GM21528 (cell line): ENCODE measurements at regions not wholly inside any gene's neighbourhood (a gene's known extent, or its start where the extent isn't known, plus 50 kb on each side); places are given as distances from the start of the nearest gene placed in this dataset.

Experiments
- ATAC-seq: cut with Tn5 transposase; IDR thresholded peaks from one replicate; pipeline ENCODE4 v1.9.1; 2021; ENCODE audit warnings: mild to moderate bottlenecking, moderate library complexity; ENCODE audit not compliant: unreplicated experiment, low FRiP score

DNA sequence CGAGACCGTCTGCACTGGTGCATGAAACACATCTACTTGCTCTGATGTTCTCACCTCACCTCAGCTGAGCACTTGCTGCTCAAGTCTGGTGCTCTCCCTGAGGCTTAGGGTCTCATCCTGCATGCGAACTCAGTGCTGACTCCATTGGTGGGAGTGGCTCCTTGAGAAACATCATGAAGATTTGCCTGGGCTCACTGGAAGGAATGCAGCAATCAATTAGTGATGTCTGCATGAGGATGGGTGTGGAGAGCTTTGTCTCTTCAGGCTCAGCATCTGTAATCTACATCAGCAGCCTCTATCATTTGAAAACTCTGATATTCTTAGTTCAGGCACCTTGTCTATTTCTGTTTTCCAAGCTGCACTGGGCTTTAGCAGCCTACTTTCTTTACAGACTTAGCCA is 204.4 kb downstream of the IRF8 start:
- ATAC-seq, result no peak

DNA sequence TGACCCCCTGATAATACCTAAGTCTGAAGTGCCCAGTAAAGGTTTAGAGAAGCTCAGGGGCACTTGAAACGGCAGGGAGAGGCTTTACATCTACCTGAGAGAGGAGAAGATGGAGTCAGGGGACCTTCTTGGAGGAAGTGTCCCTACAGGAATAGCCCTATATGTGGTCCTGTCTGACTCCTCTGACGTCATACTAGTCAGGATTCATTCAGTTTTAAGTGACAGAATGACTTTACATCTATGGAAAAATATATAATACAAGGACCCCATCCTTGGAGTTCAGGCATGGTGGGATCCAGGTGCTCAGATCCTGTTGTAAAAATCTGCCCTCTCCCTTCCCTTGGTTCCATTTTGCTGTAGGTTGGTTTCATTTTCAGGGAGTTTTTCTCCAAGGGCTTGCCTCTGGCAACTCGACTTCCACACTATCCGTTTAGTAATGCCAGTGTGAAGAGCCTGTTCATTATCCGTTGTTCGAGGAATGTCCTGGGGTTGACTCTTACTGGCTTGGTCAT is 205.6 kb downstream of the IRF8 start:
- ATAC-seq, result no peak

DNA sequence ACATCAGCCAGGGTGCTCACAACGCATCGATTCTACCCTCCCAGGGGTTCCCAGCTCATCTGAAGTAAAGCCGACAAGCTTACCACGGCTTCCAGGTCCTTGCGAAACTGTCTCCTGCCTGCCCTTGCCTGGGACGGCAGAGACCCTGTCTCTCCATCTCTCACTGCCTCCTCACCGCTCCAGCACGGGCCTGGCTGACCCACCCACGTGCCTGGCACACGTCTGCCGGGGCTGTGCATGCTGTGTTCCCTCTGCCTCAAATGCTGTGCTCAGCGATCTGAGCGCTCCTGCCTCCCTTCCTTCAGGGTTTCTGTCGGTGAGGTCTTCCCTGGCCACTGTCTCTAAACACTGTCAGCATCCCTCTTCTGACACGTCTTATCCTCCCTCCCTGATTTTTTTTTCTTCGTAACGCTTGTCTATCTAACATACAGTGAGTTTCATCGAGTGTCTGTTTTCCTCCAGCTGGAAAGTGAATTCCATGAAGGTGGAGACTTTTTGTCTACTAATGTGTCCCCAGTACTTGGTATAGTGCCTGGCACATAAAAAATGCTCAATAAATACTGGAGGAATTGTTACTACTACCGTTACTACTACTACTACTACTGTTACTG is 208.4 kb downstream of the IRF8 start:
- ATAC-seq, result no peak

DNA sequence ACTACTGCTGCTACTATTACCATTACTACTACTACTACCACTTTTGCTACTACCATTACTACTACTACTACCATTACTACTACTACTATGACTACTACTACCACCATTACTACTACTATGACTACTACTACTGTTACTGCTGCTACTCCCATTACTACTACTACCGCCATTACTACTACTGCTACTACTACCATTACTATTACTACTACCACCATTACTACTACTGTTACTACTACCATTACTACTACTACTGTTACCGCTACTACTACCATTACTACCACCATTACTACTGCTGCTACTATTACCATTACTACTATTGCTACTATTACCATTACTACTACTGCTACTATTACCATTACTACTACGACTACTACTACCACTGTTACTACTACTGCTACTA is 209.1 kb downstream of the IRF8 start:
- no peak for ATAC-seq

DNA sequence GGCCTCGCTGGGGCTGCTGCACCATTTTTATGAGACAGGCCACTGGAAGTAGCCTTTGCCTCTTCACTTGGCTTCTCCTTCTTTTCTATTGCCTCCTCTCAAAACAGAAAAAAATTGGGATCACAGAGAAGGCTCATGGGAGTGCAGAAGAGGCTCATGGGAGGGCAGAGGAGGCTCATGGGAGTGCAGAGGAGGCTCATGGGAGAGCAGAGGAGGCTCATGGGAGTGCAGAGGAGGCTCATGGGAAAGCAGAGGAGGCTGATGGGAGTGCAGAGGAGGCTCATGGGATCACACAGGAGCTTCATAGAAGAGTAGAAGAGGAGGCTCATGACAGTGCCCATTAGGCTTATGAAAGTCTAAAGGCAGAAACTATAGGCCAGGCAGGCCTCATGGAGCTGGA is 211.2 kb downstream of the IRF8 start:
- ATAC-seq, result no peak

DNA sequence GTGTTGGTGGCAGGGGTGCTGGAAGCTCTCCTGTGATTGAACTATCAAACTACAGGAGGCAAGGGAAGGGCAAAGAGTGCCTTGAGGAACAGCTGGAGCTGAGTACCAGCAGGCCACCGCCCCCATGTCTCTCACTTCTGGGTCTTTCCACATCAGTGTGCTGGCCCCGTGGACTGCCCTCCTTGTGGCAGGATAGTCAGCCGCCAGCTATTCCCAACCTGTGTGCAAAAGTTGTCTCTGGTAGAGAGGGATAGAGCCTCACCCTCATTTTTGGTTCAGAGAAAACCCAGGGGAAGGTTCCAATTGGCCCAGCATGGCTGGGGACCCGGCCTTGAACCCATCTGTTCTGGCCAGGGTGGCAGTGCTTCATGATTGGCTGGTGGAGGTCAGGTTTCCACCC is 211.8 kb downstream of the IRF8 start:
- no peak for ATAC-seq

DNA sequence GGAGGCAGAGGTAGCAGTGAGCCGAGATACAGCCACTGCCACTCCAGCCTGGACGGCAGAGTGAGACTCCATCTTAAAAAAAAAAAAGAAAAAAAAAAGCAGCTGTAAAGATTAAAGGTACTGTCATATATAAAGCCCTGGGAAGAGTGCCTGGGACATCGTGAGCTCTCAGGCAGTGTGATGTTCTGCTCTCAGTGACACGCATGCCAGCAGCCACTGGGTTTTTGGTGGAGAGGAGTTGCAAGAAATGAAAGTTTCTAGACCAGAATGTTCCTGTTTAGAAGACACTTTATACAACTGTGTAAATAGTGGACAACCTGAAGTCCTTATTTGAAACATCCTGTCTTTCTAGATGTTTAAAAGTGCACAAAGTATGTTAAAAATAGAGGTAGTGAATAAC is 213.2 kb downstream of the IRF8 start:
- ATAC-seq, result no peak

DNA sequence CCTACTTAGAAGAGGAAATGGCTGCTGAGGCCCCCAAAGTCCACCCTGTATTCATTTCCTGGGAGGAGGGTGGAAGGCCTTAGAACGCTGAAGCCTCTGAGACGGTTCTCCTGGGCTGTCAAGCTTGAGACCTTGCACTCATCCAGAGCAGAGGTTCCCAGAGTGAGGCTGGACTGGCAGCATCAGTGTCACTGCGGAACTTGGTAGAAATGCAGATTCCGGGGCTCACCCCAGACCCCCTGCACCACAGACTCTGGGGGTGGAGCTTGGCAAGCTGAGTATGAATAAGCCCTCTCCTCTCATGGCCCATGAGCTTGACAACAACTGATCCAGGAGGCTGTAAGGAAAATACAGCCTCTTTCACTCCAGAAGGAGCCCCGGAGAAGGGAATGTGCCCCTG is 218.3 kb downstream of the IRF8 start:
- no peak for ATAC-seq

DNA sequence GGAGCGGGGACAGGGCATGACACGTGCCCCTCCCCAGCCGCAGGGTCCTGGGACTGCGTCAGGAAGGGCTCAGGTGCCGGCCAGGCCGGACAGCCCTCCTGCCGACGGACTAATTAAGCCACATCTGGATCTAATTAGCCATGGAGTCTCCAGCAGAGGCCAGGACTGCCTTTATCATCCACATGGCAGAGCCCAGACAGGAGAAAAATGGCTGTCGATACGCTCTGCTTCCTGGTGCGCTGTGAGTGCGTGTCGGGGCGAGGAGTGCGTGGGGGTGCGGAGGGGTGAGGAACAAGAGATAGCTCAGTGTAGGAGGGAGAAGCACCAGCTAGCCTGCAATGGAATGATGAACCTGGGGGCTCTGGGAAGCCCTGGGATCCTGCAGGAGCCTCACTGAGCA is 218.8 kb downstream of the IRF8 start:
- ATAC-seq, result no peak

DNA sequence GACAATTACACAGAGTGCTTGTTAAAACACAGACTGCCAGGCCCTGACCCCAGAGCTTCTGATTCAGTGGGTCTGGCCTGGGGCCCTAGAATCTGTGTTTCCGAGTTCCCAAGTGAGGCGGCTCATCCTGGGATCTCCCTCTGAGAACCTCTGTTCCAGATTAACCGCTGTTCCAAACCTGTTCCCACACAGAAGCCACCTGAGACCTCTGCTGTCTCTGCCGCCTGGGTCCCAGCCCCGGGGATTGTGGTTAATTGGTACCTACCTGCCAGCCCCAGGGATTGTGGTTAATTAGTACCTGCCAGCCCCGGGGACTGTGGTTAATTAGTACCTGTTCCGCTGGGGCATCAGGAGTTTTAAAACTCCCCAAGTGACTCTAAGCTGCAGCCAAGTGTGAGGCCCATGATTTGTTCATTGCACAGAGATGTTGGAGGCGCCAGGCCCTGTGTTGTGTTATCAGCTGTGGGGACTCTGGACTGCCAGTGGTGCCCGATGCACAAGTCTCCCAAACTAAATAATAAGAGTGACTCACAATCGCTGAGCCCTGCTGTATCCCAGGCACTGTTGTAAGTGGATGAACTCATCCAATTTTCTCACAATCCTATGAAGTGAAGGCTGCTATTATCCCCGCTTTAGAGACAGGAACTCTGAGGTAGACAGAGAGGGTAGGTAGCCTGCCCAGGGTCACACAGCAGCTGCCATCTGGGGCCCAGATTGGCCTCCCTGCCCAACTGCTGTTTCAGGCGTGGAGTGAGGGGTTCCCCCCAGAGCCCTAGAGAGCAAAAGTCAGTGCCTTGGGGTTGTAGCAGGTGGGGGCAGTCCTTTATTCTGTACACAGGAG is 219.7 kb downstream of the IRF8 start:
- ATAC-seq, result no peak

DNA sequence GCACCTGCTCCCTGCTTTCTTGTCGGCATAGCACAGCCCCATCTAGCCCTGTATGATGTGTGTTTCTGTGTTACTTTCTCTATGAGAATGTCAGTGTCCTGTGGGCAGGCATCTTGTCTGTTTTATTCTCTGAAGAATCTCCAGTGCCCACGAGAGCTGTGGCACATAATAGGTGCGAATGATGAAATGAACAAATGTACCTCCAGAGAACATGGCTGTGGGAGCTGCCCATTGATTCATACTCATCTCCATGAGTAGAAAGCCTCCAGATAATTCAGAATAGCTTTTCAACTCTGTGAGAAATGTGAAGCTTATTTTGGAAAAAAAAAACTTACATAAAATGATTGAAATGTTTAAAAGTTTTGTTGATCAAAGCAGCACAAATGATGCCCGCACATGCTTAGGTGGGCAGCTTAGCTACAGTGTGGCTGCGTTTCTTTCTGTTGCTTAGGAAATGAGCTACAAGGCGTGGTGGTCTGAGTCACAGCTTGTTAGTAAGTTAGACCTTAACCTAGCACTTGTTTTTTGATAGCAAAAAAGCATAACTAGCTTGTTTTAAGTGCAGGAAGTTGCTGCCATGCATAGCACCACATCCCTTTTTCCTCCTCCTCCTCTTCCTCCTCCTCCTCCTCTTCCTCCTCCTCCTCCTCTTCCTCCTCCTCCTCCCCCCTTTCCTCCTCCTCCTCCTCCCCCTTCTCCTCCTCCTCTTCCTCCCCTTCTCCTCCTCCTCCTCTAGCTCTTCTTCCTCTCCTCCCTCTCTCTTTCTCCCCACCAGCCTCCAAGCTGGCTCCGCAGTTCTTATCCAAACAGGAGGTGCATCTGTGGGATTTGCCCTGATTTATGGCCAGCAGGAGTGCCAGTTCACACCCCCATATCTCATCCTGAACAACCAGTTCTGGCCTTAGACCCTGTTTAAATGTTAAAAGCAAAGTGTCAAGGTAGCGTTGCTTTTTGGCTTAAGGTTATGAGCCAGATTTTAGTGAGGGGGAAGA is 221.5 kb downstream of the IRF8 start:
- ATAC-seq, result no peak

DNA sequence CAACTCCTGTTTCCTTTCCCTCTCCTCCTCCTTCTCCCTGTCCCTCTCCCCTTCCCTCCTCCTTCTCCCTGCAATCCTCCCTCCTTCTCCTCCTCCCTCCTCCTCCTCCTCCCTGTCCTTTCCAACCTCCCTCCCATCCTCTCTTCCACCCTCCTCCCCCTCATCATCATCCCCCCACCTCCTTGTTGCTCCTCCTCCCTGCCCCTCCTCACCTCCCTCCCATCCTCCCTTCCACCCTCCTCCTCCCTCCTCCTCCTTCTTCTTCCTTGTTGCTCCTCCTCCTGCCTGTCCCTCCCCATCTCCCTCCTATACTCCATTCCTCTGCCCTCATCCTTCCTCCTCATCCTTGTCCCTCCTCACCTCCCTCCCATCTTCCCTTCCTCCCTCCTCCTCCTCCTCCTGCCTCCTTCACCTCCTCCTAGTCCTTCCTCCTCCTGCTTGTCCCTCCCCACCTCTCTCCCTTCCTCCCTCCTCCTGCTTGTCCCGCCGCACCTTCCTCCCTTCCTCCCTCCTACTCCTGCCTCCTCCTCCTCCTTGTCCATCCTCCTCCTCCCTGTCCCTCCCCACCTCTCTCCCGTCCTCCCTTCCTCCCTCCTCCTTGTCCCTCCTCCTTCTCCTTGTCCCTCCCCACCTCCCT is 222.5 kb downstream of the IRF8 start:
- ATAC-seq, result no peak

DNA sequence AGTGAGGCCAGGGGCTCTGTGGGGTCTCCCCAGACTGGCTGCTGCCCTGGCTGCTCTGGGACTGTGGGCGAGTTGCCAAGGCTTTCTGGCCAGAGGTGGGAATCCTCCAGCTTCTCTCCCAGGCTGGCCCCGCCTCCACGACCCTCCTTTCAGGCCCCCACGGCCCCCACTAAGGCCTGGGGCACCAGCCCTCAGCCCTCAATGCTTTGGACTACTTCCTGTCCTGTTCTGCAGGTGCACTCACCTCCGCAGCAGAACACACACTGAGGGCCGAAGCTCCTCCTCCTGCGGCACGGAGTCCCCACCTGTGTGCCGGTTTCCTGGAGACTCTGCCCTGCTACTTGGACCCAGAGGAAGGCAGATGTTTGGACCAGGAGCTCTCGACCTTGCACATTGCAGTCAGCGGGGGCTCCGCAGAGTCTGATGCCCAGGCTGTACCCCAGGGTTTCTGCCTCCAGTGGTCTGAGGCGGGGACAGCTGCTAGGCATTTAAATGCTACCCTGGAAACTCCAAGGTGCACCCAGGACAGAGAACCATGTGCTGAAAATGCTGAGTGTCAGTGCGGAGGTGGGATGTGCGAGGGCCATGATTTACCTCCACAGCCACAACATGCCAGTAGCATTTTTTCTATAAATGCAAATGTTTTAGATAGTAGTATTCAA is 223.8 kb downstream of the IRF8 start:
- ATAC-seq, result no peak

DNA sequence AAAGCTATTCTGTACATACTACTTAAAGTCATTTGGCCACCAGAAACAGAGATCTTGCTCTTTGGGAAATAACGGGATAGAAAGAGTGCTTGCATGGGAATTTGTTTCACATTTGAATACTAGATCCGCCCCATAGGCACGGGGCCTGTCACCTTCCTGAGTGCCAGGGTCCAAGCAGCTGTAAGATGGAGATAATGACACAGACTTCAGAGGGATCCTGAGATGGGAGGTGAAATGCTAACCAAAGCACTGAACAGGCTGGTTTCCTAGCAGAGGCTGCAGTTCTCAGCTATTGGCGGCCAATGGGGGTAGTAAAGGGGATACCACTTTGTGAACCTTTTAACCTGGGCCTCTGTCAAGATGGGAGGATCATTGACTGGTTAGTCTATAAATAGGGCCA is 225.4 kb downstream of the IRF8 start:
- ATAC-seq, result no peak

DNA sequence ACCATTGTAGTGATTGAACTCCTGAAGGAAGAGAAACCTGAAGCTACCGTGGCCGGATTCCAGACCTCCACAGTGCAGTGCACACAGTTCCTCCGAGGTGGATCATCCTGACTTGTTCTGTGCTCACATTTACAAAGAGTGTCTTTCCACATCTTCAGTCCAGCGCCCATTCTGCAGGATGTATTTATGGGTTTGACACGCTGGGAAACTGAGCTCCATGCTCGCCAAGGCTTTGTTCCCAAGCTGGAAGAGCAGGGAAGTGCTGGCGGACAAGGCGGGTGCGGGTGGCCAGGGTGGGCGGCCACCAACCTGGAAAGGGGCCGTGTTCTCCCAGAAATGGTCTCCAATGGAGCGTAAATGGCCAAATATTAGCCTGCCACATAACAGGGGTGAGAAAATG is 227.9 kb downstream of the IRF8 start:
- no peak for ATAC-seq

DNA sequence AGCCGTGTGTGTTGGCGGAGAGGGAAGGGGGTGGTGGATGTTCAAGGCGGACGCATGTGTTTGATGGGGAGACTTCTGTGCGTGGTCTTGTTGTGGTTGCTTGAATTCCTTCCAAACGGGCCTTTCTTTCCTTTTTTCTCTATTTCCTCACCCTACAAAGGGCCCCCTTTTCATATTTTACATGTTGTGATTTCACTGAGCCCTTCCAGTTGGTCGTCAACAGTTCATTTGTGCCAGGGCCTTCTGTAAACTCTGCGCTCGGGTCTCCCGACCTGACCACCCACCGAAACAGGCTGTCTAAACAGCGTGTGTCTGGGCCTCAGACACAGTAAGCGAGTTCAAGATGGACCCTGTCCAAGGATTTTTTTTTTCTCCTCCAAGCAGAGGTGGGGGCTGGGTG is 228.4 kb downstream of the IRF8 start:
- ATAC-seq, result no peak

DNA sequence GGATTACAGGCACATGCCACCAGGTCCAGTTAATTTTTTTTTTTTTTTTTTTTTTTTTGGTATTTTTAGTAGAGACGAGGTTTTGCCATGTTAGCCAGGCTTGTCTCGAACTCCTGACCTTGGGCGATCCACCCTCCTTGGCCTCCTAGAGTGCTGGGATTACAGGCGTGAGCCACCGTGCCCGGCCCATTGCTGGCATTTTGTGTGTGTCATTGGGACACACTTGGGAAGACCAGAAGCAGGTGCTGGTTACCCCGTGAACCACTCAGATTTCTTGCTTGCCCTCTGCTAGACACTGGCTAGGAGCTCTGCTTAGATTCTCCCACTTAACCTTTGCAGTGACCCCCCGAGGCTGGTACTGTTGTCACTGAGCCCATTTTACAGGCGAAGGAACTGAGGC is 229.3 kb downstream of the IRF8 start:
- no peak for ATAC-seq

DNA sequence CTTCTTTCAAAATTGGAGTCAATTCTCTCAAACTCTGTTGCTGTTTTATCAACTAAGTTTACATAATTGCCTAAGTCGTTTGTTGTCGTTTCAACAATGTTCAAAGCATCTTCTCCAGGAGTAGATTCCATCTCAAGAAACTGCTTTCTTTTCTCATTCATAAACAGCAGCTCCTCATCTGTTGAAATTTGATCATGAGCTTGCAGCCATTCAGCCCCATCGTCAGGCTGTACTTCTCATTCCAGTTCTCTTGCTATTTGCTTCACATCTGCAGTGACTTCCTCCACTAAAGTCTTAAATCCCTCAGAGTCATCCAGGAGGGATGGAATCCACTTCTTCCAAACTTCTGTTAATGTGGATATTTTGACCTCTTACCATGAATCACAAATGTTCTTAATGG is 230.6 kb downstream of the IRF8 start:
- ATAC-seq, result no peak

DNA sequence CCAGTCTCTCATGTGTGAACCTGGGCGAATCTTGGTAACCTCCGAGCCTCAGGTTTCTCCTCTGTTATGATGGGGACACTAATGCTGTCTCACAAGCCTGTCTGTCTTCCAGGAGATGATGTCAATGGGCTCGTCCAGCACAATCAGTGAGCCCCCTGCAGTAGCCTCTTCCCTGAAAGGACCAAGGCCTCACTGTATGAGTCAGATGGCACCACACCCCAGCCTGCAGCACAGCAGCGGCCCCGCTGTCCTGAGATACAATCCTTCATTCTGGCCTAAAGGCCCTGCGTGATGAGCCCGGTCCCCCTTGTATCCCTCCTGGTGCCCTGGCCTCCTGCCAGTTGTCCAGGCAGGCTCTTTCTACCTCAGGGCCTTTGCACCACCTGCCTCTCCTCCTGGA is 234.4 kb downstream of the IRF8 start:
- no peak for ATAC-seq

DNA sequence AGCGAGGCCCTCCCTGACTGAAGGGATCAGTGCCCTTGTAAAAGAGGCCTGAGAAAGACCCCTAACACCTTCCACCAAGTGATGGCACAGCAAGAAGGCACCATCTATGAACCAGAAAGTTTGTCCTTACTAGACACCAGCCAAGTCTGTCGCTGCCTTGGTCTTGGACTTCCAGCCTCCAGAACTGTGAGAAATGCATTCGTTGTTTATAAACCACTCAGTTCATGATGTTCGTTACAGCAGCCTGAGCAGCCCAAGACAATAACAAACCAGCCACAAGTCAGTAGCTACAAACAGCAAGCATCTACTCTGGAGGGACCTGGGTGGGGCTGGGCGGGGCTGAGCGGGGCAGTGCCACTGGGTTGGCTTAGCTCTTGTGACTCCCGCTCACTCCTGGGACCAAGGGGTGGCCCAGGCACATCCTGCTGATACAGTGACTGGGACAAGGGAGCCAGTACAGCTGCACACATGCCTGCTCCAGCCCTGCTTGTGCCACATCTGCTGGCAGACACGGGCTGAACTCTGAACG is 234.9 kb downstream of the IRF8 start:
- no peak for ATAC-seq
